GM19468 (cell line): ENCODE measurements at regions not wholly inside any gene's neighbourhood (a gene's known extent, or its start where the extent isn't known, plus 50 kb on each side); places are given as distances from the start of the nearest gene placed in this dataset.

ENCODE experiments used
- ATAC-seq: cut with Tn5 transposase; IDR thresholded peaks from one replicate; pipeline ENCODE4 v1.9.1; 2021; ENCODE audit warnings: mild to moderate bottlenecking, moderate library complexity, moderate number of reproducible peaks; ENCODE audit not compliant: unreplicated experiment; ENCODE audit errors: extremely low read depth

- no peak for ATAC-seq
Measured at GRCh38 chr9:105059252-105059651, 131.3 kb upstream of the ABCA1 start.

DNA sequence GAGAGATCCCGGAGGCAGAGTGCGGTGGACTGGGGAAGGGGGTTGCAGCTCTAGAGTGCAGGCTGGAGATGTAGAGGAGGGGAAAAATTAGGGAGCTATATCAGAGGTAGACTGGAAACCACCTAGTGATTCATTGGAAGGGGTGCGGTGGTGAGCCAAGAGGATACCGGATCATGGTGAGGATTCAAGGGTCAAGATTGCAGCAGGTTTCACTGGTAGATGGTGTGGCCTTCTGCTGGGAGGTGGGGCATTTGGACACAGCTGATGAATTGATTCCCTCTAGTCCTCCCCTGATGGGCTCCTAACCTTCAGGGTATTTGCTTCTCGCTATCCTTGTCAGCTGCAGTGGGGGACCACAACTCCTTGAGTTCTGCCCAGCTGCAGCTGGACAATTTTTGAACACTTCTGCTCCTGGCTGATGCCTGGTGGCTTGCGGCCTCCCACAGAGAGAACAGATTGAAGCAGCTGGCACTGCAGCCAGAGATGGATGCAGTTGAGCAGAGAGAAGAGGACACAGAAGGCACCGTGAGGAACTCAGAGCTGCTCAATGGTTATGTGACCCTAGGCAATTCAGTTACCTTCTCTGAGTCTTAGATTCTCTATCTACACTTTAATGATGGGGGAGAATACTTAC lies 134.4 kb upstream of the ABCA1 start:
- ATAC-seq = no peak

- no peak for ATAC-seq
Measured at GRCh38 chr9:105064248-105065097, 136.5 kb upstream of the ABCA1 start.

DNA sequence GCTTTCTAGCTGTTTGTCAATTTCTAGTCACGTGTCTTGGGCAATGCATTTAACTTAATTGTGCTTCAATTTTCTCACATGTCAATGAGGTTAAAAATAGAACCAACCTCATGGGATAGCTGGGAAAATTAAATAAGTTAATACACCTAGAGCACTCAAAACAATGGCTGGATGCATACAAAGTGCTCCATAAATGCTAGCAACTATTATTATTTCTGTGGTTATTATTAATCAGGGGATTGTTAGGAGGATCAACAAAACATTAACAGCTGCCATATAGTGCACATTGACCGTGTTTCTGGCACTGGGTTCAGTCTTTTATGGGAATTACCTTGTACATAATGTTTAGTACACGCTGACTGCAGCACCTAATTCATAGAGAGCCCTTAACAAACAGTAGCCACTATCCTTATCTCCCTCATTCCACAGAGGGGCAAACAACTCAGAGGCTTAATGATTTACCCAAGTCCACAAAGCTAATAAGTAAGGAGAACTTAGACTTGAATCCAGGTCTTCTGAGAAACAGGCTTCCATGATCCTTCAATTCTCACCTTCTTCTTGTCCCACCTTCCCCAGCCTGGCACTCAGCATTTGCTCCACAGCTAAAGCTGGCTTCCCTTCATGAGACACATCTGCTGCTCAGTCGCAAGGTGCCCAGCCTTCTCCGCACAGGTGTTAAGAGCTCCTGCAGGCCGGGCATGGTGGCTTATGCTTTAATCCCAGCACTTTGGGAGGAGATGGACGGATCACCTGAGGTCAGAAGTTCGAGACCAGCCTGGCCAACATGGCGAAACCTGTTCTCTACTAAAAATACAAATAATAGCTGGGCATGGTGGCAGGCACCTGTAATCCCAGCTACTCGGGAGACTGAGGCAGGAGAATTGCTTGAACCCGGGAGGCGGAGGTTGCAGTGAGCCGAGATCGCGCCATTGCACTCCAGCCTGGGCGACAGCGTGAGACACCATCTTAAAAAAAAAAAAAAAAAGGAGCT lies 137.4 kb upstream of the ABCA1 start:
- no peak for ATAC-seq

GRCh38 chr9:105066275-105066865 lies 138.4 kb upstream of the ABCA1 start:
- no peak for ATAC-seq

- ATAC-seq = no peak
Measured at GRCh38 chr9:105067895-105068580, 140.1 kb upstream of the ABCA1 start.

GRCh38 chr9:105069285-105069684 lies 141.3 kb upstream of the ABCA1 start:
- no peak for ATAC-seq

DNA sequence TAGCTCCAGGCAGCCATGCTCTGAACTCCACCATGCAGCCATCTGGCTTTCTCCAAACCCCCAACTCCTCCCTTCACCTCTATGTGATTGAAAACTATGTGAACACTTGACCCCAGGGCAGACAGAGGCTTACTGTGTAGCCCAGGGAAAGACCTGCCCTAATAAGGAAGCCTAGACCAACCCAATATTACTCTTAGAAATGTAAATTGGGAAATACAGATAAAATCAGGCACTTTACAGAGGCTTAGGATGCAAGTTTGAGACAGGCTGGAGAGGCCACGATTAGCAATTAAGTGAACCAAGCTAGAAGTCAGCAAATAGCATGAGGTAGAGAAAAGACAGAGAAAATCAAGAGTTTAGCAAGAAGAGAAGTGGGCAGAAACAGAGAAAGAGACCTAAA lies 141.7 kb upstream of the ABCA1 start:
- ATAC-seq = no peak

DNA sequence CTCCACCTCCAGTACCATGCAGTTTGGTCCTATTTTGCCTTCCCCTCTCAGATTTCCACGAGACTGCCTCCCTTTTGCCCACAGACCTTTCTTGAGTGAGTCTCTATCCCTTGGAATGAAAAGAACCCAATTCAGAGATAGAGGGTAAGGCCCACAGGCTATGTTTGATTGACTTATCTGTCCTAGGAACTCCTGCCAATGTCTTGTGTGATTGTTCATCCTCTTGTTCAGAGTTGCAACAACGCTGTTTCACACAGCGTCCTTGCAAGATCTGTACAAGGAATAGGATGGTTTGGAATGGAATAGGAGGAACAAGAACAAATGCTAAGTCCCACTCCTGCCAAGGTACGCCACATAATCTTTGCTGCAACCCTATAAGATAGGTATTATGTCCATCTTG lies 142.2 kb upstream of the ABCA1 start:
- ATAC-seq = no peak

DNA sequence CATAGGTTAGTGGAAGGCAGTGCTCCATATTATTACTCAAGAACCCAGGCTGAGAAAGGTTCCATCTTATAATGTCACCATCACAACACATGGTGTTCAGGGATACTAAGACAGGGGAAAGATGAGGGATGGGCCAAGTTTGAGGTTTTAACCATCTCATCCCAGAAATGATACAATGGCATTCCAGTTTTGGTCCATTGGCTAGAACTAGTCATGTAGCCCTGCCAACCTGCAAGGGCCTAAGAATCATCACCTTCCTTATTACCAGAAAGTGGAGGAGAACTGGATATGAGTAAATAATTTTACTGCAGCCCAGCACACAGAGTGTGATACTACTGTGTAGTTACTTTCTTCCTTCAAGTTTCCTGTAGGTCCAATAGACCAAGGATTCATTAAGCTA lies 144.5 kb upstream of the ABCA1 start:
- no peak for ATAC-seq

DNA sequence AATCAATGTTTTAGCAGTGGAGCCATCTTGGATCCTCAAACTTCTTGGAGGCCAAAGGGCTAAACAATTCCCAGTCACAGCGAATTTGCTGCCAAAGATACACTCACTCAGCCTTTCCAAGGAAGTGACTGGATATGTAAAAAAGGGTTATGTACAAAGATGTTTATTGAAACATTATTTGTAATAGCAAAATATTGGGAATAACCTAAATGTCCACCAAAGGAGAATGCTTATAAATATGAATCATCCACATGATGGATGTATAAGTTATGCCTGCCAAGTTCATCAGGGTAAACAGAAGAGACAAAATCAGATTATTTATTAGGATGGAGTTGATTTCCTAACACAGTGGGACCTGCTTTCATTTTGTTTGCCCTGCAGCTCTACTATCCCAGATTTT lies 145.2 kb upstream of the ABCA1 start:
- no peak for ATAC-seq

GRCh38 chr9:105074491-105074890 lies 146.5 kb upstream of the ABCA1 start:
- ATAC-seq = no peak

DNA sequence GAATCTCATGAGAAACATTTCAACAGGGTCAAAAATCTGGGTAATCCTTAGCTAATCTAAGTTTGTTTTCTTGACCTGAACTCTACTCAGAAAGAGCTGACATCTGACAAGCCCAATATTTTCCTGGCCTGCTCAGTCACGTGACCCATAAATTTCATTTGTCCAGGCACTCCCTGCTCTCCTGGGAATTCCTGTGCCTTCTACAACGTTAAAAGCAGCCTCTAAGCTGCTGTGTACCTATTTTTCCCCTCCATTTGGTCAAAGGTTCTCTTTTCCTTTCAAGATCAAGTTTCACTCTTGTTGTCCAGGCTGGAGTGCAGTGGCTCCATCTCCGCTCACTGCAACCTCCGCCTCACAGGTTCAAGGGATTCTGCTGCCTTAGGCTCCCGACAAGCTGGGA lies 148.8 kb upstream of the ABCA1 start:
- no peak for ATAC-seq

- no peak for ATAC-seq
Measured at GRCh38 chr9:105079457-105079856, 151.5 kb upstream of the ABCA1 start.

DNA sequence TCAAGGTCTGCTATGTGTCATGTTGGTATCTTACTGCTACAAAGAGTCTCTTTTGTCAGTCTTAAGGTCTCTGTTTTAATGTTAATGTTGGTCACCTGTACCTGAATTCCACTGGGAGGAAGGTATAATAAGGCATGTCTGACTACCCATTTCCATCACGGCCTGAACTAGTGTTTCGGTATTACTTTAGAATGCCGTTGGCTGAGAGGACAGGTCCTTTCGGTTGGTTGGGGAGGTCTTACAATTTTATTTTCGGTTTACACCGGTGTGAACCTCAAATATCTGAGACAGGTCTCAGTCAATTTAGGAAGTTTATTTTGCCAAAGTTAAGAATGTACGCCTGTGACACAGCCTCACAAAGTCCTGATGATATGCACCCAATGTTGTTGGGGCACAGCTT lies 154.9 kb upstream of the ABCA1 start:
- ATAC-seq = no peak

DNA sequence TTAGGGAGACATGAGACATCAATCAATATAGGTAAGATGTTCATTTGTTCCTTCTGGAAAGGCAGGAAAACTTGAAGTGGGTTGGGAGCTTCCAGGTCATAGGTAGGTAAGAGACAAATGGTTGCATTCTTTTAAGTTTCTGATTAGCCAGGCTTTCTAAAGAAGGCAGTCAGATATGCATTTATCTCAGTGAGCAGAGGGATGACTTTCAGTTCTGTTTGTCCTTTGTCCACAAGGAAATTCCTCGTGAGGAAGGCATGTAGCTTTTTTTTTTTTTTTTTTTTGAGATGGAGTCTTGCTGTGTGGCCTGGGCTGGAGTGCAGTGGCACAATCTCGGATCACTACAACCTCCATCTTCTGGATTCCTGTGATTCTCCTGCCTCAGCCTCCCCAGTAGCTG lies 155.3 kb upstream of the ABCA1 start:
- no peak for ATAC-seq

DNA sequence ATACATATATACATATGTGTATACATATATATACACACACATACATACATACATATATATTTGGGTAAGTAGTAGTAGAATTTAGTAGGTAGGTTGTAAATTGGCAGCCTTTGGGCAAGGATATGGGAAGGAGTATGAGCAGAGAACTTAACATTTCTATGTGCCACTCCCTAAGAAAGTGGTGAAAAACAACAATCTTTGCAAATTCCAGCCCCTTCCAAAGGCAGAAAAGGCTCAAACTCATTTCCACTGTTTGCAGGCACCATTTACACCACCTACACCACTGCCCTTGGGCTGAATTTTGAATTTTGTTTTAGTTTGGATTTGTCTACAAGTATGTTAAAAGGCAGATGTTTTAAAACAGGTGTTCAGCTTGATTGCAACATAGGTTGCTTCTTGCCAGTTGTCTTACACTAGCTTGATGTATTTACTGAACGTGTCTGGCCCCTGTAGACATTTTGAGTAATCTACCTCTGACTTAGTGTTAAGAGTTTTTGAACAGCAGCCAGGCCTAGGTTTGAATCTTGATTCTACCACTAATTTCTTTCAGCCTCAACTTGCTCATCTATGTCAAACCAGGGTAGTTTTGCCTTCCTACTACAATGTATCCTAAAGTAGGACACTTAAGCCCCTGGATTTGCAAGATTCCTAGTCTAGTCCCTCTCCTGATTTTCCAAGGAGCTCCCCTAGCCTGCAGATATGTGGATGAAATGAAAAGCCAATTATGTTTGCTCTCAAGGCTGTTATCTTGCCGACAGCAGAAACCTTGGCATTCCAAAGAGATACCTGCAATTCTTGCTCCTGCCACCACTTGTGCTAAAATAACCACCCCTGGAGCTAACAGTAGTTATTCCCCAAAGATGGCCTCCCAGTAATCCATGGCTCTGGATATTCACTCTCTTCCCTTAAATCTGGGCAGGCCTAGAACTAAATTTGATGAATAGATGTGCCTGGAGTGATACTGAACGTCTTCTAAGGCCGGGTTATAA lies 156.2 kb upstream of the SLC44A1 start:
- ATAC-seq = no peak

- ATAC-seq = no peak
Measured at GRCh38 chr9:105089874-105090273, 154.6 kb upstream of the SLC44A1 start.
